ENCODE measurements at regions not wholly inside any gene's neighbourhood (a gene's known extent, or its start where the extent isn't known, plus 50 kb on each side); places are given as distances from the start of the nearest gene placed in this dataset.
A peak's percentile ranks its signal among the peaks of the same experiment; 100 is the strongest.
"Not testable (repeated sequence)": the region's sequence is repeated elsewhere in the genome, so short reads cannot be mapped to it uniquely, and the experiment has no call there.

GRCh38 chr14:25843481-25844470 is 754.1 kb downstream of the NOVA1 start:
- DNase-seq: no peak

DNA sequence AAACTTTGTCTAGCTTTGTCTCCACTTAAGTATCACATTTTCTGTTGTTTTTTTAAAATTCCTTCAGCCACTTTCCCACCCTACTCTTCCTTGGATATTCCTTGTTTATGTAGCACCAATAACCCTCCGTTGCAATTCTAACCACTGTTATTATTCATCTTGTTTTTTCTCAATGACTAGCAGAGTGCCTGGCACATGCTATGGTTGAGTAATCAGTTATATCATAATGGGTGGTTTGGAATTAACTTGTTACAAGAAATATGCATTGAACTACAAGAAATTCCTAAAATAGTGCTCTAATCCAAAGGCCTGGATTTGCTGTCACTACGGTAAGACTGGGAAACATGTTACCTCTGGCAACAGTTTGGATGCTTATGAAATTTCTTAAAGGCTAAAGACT is 756.6 kb downstream of the NOVA1 start:
- DNase-seq: no peak

DNA sequence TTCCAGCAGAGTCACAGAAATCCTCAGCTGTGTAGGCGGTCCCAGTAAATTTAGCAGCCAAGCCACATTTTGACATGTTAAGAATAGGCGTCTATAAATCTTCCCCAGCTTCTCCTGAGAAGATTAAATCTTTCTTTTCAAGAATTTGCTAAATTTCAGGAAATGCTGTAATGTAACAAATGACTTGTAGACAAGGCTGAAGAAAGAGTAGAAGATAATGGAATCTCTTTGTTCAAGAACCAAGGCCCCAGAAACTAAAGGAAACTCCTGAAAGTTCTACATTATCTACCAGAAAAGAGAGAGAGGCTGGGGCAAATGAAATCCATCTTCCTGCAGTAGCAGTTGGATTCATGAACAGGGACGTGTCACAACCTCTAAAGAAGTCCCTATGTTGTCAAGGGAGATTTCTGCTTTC is 760.3 kb downstream of the NOVA1 start:
- no peak for DNase-seq

- DNase-seq: peak; percentile 11
These were observed 761.2 kb downstream of the NOVA1 start for GRCh38 chr14:25836636-25837035.

- DNase-seq: peak; percentile 59
These were observed 764.3 kb downstream of the NOVA1 start for GRCh38 chr14:25833341-25834126.

DNA sequence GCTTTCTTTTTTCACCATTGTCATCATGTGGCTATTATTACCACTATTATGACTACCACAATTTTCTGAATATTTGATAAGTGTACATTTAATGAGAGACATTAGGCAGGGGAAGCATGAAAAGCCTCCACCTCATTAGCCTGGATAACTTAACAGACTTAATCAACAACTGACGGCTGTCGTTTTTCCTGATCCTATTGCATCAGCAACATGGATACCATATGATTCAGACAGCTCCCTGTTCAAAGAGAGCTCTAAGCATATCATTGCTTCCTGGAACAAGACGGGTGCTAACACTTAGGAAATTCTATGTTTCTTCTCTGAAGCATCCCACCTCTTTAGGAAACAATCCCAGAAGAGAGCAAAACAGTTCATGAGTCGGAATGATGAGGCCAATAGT is 765.2 kb downstream of the NOVA1 start:
- DNase-seq: no peak

DNA sequence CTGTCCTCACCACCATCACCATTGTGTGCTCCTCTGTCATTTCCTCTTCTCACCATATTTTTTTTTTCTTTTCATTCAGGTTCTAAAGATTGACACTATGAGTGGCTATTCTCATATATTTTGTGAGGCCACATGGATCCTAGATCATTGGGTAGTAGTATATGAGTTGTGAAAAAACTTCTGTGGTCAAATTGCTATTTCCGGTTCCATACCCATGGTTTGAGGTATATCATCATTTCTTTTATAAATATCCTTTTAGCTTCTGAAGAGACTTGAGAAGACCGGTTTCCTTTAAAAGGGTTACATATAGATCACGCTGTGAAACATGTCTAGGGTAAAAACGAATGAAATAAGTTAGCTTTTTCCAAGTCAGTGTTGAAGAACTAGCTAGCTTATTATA is 769.3 kb downstream of the NOVA1 start:
- DNase-seq: no peak

DNA sequence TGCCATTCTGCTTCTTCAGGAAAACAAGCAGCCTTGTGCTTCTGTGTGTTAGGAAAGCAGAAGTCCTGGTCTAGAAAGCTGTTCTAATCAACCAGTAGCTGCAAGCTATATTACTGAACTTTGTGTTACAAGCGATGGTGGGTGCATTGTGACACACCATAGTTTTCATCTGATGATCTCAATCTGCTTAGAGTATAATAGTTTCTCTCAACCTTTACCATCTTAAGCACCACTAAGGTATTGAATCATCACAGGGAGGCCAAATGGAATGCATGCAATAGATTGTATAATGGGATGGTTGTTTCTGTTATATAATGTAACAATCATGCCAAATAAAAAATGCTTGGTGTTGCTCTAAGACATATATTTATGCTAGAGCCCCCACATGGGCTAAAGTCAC is 771.7 kb downstream of the NOVA1 start:
- DNase-seq: no peak

- DNase-seq: no peak
These were observed 770.4 kb upstream of the STXBP6 start for GRCh38 chr14:25820368-25820767.

DNA sequence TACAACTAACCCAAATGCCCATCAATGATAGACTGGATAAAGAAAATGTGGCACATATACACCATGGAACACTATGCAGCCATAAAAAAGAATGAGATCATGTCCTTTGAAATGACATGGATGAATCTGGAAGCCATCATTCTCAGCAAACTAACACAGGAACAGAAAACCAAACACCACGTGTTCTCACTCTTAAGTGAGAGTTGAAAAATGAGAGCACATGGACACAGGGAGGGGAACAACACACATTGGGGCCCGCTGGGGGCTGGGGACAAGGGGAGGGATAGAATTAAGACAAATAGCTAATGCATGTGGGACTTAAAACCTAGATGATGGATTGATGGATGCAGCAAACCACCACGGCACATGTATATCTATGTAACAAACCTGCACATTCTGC is 764.7 kb upstream of the STXBP6 start:
- DNase-seq: not testable (repeated sequence)

GRCh38 chr14:25803386-25804018 is 753.6 kb upstream of the STXBP6 start:
- no peak for DNase-seq

- no peak for DNase-seq
These were observed 750.9 kb upstream of the STXBP6 start for GRCh38 chr14:25800841-25801240.

DNA sequence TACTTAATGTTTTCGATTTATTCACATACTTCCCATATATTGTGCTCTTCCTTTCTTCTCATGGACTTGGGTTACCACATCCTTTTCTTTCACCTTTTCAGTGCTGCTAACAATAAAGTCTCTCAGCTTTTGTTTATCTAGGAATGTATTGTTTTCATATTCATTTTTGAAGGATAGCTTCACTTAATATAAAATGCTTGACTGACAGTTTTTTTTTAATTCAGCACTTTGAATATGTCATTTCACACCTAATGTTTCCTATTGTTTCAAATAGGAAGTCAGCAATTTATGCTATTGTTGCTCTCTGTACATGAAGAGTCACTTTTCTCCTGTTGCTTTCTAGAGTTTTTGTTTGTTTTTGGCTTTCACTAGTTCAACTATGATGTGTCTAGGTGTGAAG is 738.3 kb upstream of the STXBP6 start:
- no peak for DNase-seq

GRCh38 chr14:25765909-25766308 is 716.0 kb upstream of the STXBP6 start:
- no peak for DNase-seq

- no peak for DNase-seq
These were observed 710.1 kb upstream of the STXBP6 start for GRCh38 chr14:25759920-25760655.

GRCh38 chr14:25759256-25759655 is 709.3 kb upstream of the STXBP6 start:
- DNase-seq: no peak

DNA sequence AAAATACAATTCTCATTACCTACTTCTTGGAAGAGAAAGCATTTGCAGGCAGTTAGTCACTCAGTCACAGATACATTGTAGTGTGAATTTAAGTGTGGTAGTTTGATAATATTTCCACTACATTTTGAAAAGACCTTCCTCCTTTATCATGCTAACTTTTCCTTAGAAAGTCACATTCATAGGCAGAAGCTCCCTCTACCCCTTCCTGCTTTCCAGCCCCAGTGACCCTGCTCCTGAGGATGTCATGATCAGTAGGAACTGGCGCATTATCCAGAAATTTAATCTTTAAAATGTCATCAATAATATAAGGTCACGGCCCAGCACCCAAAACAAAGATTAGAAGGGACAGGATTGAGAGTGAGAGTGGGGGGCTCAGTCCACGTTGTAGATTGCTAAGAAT is 707.4 kb upstream of the STXBP6 start:
- no peak for DNase-seq

DNA sequence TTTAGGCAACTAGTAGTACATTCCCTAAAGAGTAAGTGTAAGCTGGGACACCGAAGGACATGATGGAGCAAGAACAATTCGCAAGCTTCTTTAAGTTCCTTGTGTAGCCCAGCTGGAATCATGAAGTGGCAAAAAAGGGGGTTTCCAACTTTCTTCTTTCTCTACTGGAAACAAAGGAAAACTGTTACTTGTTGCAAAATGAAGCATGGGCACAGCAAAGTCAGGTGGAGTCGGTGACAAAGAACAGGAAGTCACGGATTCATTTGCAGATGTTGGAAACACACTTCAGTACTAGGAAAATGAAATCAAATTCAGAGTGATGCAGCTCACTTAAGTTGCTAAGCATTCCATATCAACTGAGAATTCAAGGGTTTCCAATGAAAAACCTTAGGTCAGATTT is 706.9 kb upstream of the STXBP6 start:
- no peak for DNase-seq

- no peak for DNase-seq
These were observed 703.2 kb upstream of the STXBP6 start for GRCh38 chr14:25753130-25753529.

- no peak for DNase-seq
These were observed 700.5 kb upstream of the STXBP6 start for GRCh38 chr14:25750436-25750835.

Data from NCI-H510A treated with DMSO at 0.1 percent for 48 hours (cell line).